Mammary epithelial cell (primary cell): ENCODE measurements at regions not wholly inside any gene's neighbourhood (a gene's known extent, or its start where the extent isn't known, plus 50 kb on each side); places are given as distances from the start of the nearest gene placed in this dataset.

Experiments
- EZH2 ChIP-seq: IDR thresholded peaks from 2 replicates; pipeline ENCODE4 v1.6.1; 2012; ENCODE audit warnings: low read length, inconsistent platforms, borderline replicate concordance
- TF ChIP-seq, protein P1 (sequence below), 2 donors: IDR thresholded peaks in 1 of 2; conservative IDR thresholded peaks in 1 of 2; 2 replicates each; pipeline ENCODE4 v1.5.1; 2011 to 2012; ENCODE audit warnings: inconsistent platforms in 2 of 2, low read length in 2 of 2, mild to moderate bottlenecking in 2 of 2, control low read depth in 1 of 2, low read depth in 1 of 2; ENCODE audit not compliant: insufficient read depth in 1 of 2; ENCODE audit errors: extremely low read depth in 1 of 2

DNA sequence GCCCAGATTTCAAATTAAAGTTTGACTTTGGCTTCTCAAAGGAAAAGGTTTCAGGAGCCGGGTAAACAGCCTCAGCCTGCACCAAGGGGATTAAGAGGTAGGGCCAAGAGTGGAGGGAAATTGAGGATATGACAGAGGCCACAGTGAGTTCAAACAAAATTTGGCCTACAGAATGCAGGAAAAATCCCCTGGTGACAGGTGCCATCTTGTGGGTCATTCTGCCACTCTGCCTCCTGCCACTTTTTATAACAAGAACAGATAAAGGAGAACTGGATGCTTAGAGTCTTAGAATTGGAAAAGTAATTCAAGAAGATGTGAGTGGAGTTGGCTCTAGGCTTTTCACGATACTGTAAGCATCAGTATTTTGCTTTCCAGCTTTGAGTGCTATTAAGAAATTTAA is 253.2 kb downstream of the NR2F2 start:
- TF ChIP-seq, protein P1, sequence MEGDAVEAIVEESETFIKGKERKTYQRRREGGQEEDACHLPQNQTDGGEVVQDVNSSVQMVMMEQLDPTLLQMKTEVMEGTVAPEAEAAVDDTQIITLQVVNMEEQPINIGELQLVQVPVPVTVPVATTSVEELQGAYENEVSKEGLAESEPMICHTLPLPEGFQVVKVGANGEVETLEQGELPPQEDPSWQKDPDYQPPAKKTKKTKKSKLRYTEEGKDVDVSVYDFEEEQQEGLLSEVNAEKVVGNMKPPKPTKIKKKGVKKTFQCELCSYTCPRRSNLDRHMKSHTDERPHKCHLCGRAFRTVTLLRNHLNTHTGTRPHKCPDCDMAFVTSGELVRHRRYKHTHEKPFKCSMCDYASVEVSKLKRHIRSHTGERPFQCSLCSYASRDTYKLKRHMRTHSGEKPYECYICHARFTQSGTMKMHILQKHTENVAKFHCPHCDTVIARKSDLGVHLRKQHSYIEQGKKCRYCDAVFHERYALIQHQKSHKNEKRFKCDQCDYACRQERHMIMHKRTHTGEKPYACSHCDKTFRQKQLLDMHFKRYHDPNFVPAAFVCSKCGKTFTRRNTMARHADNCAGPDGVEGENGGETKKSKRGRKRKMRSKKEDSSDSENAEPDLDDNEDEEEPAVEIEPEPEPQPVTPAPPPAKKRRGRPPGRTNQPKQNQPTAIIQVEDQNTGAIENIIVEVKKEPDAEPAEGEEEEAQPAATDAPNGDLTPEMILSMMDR (conservative IDR thresholded peaks at IDR 0.05 in 1 of 2, IDR thresholded peaks at IDR 0.05 in 1 of 2; ENCODE audit: extremely low read depth in 1 of 2, insufficient read depth in 1 of 2, low read depth in 1 of 2, low read length in 2 of 2), result peak; percentile 13 to 41
- no peak for TF ChIP-seq EZH2
